HG03342 (cell line): ENCODE measurements at regions not wholly inside any gene's neighbourhood (a gene's known extent, or its start where the extent isn't known, plus 50 kb on each side); places are given as distances from the start of the nearest gene placed in this dataset.

Source experiments
- ATAC-seq: cut with Tn5 transposase; IDR thresholded peaks from one replicate; pipeline ENCODE4 v1.9.1; 2021; ENCODE audit warnings: mild to moderate bottlenecking, moderate library complexity; ENCODE audit not compliant: unreplicated experiment

DNA sequence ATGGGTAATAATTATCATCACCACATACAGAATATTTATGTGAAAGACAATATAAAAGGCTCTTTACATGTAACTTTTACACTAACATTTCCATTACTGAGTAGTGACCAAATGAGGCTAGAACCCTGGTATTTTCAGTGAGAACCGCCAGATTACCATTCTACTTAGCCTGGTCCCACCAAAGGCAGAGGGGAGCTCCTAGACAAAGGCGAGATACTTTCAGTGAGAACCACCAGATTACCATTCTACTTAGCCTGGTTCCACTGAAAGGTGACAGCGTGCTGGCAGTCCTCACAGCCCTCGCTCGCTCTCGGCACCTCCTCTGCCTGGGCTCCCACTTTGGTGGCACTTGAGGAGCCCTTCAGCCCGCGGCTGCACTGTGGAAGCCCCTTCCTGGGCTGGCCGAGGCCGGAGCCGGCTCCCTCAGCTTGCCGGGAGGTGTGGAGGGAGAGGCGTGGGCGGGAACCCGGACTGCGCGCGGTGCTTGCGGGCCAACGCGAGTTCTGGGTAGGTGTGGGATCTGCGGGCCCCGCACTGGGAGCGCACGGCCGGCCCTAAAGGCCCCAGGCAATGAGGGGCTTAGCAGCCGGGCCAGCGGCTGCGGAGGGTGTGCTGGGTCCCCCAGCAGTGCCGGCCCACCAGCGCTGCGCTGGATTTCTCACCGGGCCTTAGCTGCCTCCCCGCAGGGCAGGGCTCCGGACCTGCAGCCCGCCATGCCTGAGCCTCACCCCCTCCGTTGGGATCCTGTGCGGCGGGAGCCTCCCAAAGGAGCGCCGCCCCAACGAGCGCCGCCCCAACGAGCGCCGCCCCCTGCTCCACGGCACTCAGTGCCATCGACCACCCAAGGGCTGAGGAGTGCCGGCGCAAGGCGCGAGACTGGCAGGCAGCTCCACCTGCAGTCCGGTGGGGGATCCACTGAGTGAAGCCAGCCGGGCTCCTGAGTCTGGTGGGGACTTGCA, 1276.1 kb downstream of the PCDH7 start:
- no peak for ATAC-seq

DNA sequence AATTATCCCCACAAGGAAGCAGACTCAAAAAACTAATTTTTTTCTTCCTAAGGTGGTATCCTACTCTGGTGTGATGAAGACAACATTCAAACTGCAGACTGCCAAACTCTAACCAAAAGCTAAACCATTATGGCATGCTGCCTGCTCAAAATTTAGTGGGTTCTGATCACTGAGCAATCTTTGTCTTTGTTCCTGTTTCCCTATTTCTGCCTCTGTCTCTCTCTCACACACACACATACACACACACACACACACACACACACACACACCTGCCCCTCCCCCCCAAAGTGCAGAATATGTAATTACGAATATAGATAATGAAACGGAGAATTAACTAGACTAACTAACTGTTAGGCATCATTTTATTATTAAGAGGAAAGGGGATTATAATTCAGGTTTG, 1278.6 kb downstream of the PCDH7 start:
- no peak for ATAC-seq

DNA sequence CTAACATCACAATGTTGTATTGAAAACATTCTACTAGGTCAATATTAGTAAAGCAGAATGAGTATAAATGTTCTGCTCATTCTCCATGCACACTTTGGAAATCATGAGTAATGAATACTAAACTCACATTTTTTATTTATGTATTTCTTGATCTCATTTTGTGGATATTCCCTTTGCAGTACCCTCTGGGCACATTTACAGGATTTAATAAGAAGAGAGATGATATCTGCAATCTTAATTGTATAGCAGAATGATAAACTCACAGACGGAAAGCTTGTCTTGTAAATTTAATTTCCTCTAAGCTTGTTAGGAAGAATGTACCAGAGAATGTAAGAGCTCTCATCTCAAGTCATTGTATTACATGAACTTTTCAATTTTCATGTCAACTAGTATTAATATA, 1279.7 kb downstream of the PCDH7 start:
- no peak for ATAC-seq

DNA sequence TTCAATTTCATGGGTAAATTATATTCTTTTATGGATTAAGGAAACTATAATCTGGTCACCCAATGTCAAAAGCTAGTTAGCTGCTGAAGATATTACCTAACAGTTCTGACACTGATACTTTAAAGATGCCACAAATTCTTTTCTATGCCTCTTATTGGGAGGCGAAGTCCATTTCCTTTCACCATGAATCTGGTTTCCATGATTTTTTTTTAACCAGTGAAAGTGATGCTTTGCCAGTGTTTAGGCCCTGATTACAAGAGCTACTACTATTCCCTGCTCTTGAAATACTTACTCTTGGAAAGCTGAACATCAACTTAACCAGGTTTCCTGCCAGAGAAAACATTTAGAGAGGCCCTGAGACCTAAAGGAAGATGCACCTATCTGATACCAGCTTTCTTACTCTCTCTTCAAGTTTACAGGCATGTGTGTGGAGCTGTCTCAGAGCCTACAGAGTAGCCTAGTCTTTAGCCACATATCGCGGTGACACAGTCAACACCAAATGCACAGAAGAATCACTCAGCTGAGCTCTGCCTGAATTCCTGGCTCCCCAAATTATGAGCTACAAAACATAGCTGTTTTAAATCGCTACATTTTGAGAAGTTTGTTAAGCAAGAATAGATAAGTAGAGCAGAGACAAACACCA, 1280.8 kb downstream of the PCDH7 start:
- no peak for ATAC-seq

DNA sequence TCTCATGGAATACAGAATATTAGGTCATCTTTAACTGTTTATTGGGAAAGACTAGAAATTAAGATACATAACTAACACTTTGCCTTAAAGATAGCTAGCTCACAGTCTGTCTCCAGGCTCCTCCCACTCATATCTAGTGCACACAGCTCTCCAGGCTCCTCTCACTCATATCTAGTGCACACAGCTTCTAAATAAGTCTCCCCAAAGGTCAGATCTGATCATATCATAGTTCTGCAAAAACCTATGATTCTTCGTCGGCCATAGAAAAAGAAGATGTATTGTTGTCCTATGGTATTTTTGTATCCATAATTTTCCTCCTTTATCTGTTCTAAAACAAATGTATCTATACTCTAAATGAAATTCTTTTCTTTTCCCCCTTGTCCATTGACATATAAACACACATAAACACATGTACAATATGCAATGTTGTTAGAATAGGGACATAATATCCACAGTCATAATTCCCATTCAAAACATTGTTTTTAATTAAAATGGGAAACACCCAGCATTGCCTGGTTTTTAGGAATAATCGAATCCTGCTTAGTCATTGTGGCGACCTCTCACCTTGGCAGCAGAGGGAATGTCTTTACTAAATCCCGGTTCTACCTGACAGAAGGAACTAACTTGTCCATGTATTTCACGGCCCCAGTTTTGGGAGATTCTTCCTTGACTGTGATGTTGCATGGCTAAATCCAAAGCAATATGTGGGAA, 1282.0 kb downstream of the PCDH7 start:
- no peak for ATAC-seq

DNA sequence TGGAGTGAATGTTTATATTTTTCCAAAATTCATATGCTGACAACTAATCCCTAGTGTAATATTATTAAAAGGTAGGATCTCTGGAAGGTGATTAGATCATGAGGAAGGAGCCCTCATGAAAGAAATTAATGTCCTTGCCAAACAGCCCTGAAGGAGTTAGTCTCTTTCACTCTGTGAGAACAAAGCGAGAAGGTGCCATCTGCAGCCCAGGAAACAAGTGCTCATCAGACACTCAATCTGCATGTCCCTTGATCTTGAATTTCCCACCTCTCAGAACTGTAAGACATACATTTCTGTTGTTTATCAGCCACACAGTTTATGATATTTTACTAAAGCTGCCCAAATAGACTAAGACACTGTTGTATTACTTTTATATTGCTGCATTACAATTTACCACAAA, 1283.4 kb downstream of the PCDH7 start:
- no peak for ATAC-seq

DNA sequence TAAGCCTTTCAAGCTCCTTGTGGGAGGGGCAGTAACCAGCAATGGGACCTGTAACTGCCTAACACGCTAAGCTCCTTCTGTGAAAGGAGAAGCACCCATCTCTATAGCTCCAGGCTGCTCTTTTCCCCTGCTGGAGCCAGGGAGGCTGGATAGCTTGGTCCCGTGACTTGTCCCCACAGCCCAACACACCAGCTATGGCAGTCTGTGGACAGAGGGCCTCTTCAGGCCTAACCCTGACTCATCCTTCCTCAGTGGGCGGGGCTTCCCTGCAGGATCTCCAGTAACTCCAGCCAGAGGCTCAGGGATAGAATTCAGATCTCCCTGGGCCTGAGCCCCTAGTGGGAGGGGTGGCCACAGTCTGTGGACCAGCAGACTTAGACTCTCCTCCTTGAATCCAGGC, 1290.1 kb downstream of the PCDH7 start:
- no peak for ATAC-seq

DNA sequence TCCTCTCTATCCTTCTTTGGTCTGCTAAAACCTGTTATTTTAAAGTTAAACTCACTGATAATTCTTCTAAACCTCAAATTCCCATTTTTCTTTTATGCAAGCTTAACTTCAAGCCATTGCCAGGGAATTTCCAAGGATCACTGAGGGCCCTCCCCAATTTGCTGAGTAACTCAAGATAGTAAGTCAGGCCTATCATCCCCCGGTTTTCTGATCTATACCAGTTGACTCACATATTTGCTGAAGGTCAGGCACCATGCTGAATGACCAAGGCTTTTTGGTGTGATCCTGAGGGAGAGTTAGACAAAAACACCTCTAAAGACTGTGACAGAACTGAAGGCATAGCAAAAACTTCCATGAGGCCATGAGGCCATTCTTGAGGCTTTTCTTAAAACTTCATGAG, 1301.9 kb downstream of the PCDH7 start:
- no peak for ATAC-seq

DNA sequence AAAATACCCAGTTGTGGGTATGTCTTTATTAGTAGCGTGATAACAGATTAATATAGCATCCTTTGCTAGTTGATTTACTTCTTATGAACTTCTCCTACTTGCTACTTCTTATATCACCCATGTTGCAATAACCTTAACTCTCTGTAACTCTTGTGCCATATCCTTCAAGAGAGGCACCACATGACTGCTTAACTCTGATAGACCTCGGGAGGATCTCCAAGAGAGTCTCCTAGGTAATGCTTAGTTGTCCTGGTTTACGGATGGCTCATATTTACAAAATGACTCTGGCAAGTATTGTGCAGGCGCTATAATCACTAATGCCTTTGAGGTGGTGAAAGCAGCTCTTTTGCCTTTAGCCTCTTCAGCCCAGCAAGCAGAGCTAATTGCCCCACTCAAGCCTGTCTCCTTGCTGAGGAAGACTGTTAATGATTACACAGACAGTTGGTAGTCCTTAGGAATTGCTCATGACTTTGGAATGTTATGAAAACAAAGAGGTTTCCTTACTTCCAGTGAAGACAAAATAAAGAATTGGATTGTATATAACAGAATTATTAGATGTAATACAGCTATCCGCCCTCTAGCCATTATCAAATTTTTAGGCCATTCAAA, 1305.8 kb downstream of the PCDH7 start:
- no peak for ATAC-seq

DNA sequence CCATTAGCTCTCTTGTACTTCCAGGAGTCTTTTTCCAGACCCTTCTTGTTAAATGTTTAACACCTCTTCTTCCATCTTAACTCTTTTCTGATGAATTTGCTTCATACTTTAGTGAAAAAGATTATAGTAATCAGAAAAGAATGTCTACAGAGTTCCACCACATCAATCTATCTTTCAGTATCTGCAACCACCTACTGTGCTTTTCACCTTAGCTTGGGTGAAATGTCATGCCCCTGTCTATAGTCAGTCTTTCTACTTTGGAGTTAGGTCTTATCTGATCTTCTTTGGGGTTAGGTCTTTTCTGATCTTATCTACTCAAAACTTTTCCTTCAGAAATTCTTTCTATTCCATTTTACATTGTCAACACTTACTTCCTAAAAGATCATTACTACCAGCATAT, 1310.2 kb downstream of the PCDH7 start:
- ATAC-seq: no peak

DNA sequence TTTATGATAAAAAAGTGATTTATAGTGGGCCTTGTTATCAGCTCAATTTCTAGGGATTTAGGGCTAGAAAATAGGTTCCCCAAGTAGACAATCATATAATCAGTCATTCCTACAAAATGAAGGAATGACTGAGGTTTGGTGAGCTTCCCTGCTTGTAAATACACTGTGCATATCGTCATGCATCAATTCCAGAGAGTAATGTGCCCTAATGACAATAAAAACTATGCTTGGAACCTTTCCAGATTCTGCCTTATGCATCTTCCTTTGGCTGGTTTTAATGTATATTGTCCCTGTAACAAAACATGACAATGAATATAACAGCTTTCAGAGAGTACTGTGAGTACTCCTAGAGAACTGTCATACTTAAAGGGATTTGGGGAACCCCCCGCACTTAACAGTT, 1310.9 kb downstream of the PCDH7 start:
- ATAC-seq: no peak

DNA sequence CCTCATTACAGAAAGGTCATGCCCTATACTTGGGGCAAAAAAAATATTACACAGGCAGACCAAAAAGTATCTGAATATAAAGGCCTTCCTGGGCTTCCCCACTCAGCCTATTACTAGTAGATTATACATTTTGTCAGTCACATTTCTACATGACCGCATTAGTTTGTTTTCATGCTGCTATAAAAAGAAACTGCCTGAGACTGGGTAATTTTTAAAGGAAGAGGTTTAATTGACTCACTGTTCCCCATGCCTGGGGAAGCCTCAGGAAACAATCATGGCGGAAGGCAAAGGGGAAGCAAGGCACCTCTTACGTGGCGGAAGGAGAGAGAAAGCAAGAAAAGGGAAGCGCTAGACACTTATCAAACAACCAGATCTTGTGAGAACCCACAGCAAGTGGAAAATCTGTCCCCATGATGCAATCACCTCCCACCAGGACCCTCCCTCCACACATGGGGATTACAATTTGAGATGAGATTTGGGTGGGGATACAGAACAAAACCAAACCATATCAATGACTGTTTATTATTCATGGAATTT, 1312.0 kb downstream of the PCDH7 start:
- ATAC-seq: no peak

DNA sequence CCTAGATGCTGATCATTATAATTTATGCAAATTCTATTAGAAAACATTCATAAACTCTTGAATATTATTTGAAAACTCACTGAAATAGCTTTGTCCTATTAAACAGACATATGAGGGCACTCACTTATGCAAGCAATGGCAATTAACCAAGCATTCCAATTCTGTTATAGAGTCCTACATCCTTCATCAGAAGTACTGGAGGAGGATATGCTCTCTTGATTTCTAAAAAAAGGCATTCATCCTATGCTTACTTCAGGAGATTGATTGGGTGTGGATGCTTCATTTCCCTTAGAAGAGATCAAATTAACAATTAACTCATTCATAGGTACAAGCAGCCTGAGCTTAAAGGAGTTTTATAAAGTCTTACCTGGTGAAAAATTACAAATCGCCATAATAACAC, 1317.2 kb downstream of the PCDH7 start:
- ATAC-seq: no peak

DNA sequence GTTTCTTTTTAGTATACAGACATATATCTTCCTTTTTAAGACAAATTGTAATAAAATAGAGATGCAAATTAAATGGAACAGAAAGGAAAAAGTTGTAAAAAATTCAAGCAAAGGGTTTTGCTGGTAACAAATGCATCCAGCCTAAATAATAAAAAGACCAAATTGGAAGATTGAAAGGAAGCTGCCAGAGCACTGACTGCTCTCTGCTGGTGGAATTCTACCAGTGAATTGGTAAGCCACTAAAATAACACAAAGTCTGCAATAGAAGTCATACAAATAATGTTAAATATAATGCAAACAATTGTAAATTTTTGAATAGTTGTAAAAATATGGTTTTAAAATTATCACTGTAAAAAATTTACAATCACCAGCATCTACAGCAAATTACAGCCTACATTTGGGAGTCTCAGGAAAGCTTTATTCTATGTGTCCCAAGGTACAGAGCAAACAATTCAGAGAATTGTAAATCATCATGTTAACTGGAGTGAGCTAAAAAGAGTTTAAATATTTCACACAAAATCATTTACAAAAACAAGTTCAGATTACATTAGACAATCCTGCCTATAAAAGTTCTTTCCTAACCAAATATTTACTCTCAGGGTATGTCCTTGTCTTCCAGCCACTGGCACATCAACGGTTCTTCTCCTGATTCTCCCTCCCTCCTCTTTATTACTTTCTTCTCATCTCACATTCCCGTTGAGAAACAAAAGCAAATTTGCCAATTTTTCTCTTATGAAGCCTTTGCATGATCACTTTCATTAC, 1322.5 kb downstream of the PCDH7 start:
- no peak for ATAC-seq

DNA sequence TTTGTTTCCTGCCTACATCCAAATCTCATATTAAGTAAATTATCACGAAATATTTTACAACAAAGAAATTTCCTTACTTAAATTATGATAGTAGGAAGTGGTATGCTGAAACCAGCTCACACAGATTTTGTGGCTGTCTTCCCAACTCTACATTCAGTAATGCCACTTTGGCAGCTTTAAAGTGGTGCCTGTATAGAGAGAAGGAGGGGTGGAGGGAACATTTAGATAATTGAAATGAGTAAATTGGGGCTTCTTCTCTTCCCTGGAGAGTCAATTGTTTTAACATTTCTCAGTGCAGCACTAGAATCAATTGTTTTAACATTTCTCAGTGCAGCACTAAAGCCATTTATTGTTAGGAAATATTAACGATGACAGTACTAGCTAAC, 1323.1 kb downstream of the PCDH7 start:
- ATAC-seq: no peak

DNA sequence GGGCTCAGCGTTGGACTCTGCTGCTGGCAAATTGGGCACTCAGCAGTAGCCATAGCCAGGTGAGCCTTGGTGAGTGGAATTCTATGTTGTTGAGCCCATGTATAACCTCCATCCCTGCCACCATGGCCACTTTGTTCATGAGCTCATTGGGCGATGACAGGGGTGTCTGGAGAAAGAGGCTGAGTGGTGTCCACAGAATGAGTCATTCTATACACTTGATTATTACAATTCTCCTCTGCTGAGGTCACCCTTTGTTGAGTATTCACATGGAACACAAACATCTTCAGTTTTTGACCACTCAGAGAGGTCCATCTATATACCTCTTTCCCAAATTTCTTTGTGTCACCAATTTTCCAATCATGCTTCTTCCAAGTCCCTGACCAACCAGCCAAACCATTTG, 1341.7 kb downstream of the PCDH7 start:
- ATAC-seq: no peak

DNA sequence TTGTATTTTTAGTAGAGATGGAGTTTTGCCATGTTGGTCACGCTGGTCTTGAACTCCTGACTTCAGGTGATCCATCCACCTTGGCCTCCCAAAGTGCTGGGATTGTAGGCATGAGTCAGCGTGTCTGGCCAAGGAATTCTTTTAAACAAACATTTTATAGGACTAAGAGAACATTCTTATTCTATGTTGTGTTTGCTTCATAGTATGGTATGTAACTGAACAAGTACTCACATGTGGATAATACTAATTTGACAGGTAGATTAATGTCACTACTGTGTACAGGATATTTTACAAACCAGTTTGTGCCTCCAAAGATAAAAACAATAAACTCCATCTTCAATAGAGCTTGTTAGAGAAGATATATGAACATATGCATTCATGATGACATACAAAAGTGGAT, 1353.4 kb downstream of the PCDH7 start:
- ATAC-seq: no peak

DNA sequence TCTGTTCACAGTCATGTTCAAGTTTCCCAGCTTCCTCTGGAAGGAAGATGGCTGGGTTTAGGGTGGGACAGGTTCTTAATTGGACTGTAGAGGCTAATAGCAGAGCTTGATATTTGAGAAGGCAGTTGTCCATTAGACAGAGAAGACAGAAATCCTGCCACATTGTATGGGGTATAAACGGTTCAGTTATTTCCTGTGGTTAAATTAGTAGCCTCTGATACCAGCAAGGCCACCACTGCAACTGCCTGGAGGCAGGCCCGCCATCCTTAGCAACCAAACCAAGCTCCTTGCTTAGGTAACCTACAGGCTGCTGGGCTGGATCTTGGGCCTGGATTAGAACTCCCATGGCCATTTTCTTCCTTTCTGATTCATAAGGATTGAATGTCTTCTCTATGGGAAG, 1367.0 kb downstream of the PCDH7 start:
- ATAC-seq: no peak

DNA sequence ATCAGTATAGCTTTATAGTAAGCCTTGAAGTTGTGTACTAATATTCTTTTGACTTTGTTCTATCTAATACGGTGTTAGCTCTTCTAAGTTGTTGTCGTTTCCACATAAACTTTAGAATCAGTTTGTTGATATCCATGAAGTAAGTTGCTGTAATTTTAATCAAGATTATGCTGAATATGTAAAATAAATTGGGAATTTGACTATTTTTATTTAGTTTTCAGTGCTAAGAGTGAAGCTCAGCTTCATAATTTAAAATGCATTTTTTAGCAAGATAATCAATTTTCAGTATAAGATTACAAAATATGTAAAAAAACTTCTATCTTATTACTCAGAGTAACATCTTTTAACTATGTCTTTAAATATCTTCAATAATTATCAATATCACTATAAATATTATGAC, 1374.8 kb downstream of the PCDH7 start:
- no peak for ATAC-seq

DNA sequence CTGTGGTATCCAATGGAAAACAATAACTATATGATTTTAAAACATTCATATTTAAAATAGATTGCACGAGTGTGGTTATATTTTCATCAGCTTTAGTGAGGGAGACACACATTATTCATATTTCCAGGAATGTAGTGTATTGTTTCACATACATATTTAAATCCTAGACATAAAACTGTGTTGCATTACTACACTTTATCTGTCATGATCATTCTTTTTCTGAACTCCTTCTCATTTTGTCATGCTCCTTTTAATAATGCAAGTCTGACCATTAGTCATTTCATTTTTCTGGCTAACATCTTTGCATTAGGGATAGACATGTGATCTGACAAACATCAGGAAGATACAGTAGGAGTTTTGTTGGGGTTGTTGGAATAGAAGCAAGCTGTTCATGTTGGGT, 1382.7 kb downstream of the PCDH7 start:
- no peak for ATAC-seq
